HS-27A (cell line): ENCODE measurements at regions not wholly inside any gene's neighbourhood (a gene's known extent, or its start where the extent isn't known, plus 50 kb on each side); places are given as distances from the start of the nearest gene placed in this dataset.

Experiments
- DNase-seq: peaks from one replicate; pipeline ENCODE4 v3.0.0-alpha.2; 2012; ENCODE audit warnings: low read depth, missing footprints

GRCh38 chr5:124309241-124309980 is 437.0 kb downstream of the ZNF608 start:
- DNase-seq: no peak

DNA sequence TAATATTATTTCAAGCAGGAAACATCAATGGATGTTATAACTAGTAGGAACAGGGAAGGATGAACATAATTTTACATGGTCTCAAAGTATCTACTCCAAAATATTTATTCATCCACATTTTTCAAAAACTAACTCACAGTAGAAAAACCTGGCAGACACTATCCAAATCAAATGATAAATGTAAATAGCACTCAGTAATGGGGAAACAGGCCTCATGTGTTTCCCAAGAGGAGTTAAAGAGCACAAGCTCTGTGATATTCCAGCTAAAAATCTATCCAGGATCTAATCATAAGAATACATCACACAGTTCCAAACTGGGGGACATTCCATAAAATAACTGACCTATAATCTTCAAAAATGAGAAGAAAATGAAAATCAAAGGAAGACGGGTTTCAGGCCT is 443.1 kb downstream of the ZNF608 start:
- no peak for DNase-seq

DNA sequence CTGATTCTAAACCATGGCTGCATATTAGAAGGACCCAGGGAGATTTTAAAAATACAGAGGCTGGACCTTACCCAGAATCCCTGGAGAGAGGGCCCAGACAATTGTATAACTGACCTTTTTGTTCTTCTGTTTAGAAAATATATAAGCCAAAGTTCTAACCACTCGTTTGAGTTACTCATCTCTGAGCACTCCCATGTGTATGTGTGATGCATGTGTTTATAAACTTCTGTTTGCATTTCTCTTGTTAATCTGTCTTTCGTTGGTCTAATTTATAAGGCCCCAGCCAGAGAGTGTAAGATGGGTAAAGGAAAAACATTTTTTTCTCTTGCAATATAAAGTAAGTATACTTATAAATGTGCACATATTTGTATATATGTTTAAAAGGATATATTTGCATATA is 443.9 kb downstream of the ZNF608 start:
- no peak for DNase-seq

- DNase-seq: peak; percentile 9
Observed at GRCh38 chr5:124301850-124302249, 444.6 kb downstream of the ZNF608 start.

- DNase-seq: no peak
Observed at GRCh38 chr5:124300815-124301621, 445.4 kb downstream of the ZNF608 start.

- DNase-seq: no peak
Observed at GRCh38 chr5:124297826-124298225, 448.6 kb downstream of the ZNF608 start.

- DNase-seq: no peak
Observed at GRCh38 chr5:124292322-124292855, 454.1 kb downstream of the ZNF608 start.

GRCh38 chr5:124289641-124290311 is 456.7 kb downstream of the ZNF608 start:
- DNase-seq: no peak

GRCh38 chr5:124289130-124289529 is 457.3 kb downstream of the ZNF608 start:
- no peak for DNase-seq

DNA sequence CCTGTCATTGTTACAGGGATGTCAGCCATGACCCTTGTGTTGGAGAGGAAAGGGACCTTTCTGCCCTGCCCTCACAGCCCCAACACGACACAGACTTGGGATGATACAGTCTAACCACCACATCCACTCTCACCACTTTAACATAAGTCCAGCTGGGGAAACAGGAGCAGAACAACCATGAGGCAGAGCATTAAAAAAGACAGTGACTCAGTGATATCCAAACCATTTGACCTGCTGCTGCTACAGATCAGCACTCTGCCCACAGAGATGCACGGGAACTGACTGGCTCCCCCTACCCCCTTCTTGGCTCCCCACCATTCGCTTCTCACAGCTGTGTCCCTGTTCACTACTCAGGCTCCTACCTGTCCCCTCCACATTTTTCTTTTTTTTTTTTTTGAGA is 458.6 kb downstream of the ZNF608 start:
- no peak for DNase-seq

GRCh38 chr5:124285733-124286132 is 460.7 kb downstream of the ZNF608 start:
- no peak for DNase-seq

GRCh38 chr5:124285071-124285470 is 461.4 kb downstream of the ZNF608 start:
- no peak for DNase-seq

GRCh38 chr5:124283031-124283430 is 463.4 kb downstream of the ZNF608 start:
- no peak for DNase-seq

DNA sequence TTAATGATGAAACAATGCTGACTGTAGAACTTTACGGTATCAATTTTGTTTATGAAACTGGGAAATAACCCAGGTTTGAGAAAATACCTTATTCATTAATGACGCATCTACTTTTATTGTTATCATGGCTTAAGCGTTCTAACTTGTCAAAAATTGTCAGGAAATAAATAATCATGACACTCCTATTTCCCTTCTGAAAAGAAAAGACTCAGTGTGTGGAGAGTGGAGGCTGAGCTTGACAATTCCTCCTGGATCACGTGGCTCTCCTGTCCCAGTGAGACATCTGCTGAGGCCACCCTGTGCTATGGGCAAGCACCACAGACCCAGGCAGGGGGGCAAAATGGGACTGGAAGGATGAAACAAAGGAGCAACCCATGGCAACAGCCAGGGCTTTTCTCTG is 466.4 kb downstream of the ZNF608 start:
- no peak for DNase-seq

- no peak for DNase-seq
Observed at GRCh38 chr5:124279146-124279876, 467.1 kb downstream of the ZNF608 start.

GRCh38 chr5:124278636-124279035 is 467.8 kb downstream of the ZNF608 start:
- no peak for DNase-seq

- no peak for DNase-seq
Observed at GRCh38 chr5:124277767-124278545, 468.5 kb downstream of the ZNF608 start.

DNA sequence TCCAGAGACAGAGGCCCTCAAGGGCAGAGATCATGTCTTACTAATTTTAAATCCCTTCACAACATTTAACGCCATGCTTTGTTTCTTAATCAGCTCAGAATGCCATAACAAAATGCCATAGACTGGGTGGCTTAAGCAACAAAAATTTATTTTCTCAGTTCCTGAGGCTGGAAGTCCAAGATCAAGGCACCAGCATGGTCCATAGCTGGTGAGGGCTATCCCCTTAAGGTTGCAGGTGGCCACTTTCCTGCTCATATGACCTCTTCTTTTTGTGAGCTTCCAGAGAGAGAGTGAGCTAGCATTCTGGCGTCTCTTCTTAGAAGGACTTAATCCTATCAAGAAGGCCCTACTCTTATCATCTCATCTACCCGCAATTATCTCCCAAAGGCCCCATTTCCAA is 470.3 kb downstream of the ZNF608 start:
- DNase-seq: no peak

- peak; percentile 1 for DNase-seq
Observed at GRCh38 chr5:124274949-124275348, 471.5 kb downstream of the ZNF608 start.

GRCh38 chr5:124264499-124264898 is 481.9 kb downstream of the ZNF608 start:
- DNase-seq: no peak
